WTC11 (cell line): ENCODE measurements at regions not wholly inside any gene's neighbourhood (a gene's known extent, or its start where the extent isn't known, plus 50 kb on each side); places are given as distances from the start of the nearest gene placed in this dataset.

Experiments
- ATAC-seq: fragments of 200-7000 bp; cut with Tn5 transposase; 2 replicates; pipeline ENCODE4 v1.10.0; 2021; ENCODE audit warnings: mild to moderate bottlenecking, moderate library complexity
- CTCF ChIA-PET: fragments of 300-600 bp; sonication (Branson Sonifier 250); formaldehyde crosslinking; loops from one replicate; lab custom pipeline; 2021; ENCODE audit warnings: antibody characterized with exemption; lab: Charles Lee
- POLR2A ChIA-PET: fragments of 350-600 bp; sonication (Branson Sonifier 250); formaldehyde crosslinking; loops from one replicate; lab custom pipeline; 2021; ENCODE audit warnings: antibody characterized with exemption; lab: Charles Lee
- DNase-seq: peaks from one replicate; pipeline ENCODE4 v3.0.0; 2021; ENCODE audit warnings: low spot score
- H3K27ac Mint-ChIP-seq: 2 replicates; pipeline ENCODE4 v1.8.0; 2021; ENCODE audit warnings: mixed read lengths
- H3K27me3 Mint-ChIP-seq: 2 replicates; pipeline ENCODE4 v1.8.0; 2021; ENCODE audit warnings: low read depth, mild to moderate bottlenecking, moderate library complexity, mixed read lengths
- H3K36me3 Mint-ChIP-seq: 2 replicates; pipeline ENCODE4 v1.8.0; 2021; ENCODE audit warnings: mixed read lengths
- H3K4me1 Mint-ChIP-seq: 2 replicates; pipeline ENCODE4 v1.8.0; 2022; ENCODE audit warnings: mixed read lengths
- H3K4me3 Mint-ChIP-seq: 2 replicates; pipeline ENCODE4 v1.8.0; 2021; ENCODE audit warnings: mild to moderate bottlenecking, moderate library complexity, mixed read lengths
- H3K9me3 Mint-ChIP-seq: 2 replicates; pipeline ENCODE4 v1.8.0; 2021; ENCODE audit warnings: mixed read lengths
- ARID4B ChIP-seq: sonication (generic); formaldehyde crosslinking; IDR thresholded peaks from 2 replicates; pipeline ENCODE4 v1.8.0; 2023; ENCODE audit warnings: missing genetic modification reagents, mild to moderate bottlenecking, borderline replicate concordance
- CREM ChIP-seq: sonication (generic); formaldehyde crosslinking; IDR thresholded peaks from 2 replicates; pipeline ENCODE4 v1.8.1; 2022; ENCODE audit warnings: mild to moderate bottlenecking, missing genetic modification reagents, moderate library complexity
- ELF4 ChIP-seq: sonication (generic); formaldehyde crosslinking; IDR thresholded peaks from 2 replicates; pipeline ENCODE4 v1.8.1; 2022; ENCODE audit warnings: low read depth, mild to moderate bottlenecking, moderate library complexity, missing genetic modification reagents
- ESRRA ChIP-seq: sonication (generic); formaldehyde crosslinking; IDR thresholded peaks from 2 replicates; pipeline ENCODE4 v1.8.1; 2022; ENCODE audit warnings: mild to moderate bottlenecking, missing genetic modification reagents, borderline replicate concordance
- FOXJ3 ChIP-seq: sonication (generic); formaldehyde crosslinking; IDR thresholded peaks from 2 replicates; pipeline ENCODE4 v1.9.0; 2021; ENCODE audit warnings: missing genetic modification reagents, mild to moderate bottlenecking, borderline replicate concordance
- FOXK1 ChIP-seq: sonication (generic); formaldehyde crosslinking; IDR thresholded peaks from 2 replicates; pipeline ENCODE4 v1.8.0; 2022; ENCODE audit warnings: mild to moderate bottlenecking, moderate library complexity, missing genetic modification reagents
- FOXP4 ChIP-seq: sonication (generic); formaldehyde crosslinking; IDR thresholded peaks from 2 replicates; pipeline ENCODE4 v1.8.0; 2022; ENCODE audit warnings: mild to moderate bottlenecking, missing genetic modification reagents
- IRF1 ChIP-seq: sonication (generic); formaldehyde crosslinking; IDR thresholded peaks from 2 replicates; pipeline ENCODE4 v1.8.0; 2023; ENCODE audit warnings: missing genetic modification reagents
- JAZF1 ChIP-seq: fragments of 250-450 bp; sonication (Bioruptor Pico); IDR thresholded peaks from 2 replicates; pipeline ENCODE4 v1.9.0; 2021; ENCODE audit warnings: moderate library complexity, mild to moderate bottlenecking, inconsistent platforms
- KAT7 ChIP-seq: sonication (generic); formaldehyde crosslinking; IDR thresholded peaks from 2 replicates; pipeline ENCODE4 v1.8.1; 2023; ENCODE audit warnings: missing genetic modification reagents, mild to moderate bottlenecking, borderline replicate concordance
- MLX ChIP-seq: sonication (generic); formaldehyde crosslinking; IDR thresholded peaks from 2 replicates; pipeline ENCODE4 v1.8.1; 2023; ENCODE audit warnings: mild to moderate bottlenecking, missing genetic modification reagents, moderate library complexity
- MYBL2 ChIP-seq: sonication (generic); formaldehyde crosslinking; IDR thresholded peaks from 2 replicates; pipeline ENCODE4 v1.8.1; 2023; ENCODE audit warnings: mild to moderate bottlenecking, moderate library complexity, missing genetic modification reagents
- PREB ChIP-seq: sonication (generic); formaldehyde crosslinking; IDR thresholded peaks from 2 replicates; pipeline ENCODE4 v1.8.1; 2022; ENCODE audit warnings: mild to moderate bottlenecking, missing genetic modification reagents, moderate library complexity, borderline replicate concordance
- PRRX2 ChIP-seq: fragments of 250-450 bp; sonication (Bioruptor Pico); IDR thresholded peaks from 2 replicates; pipeline ENCODE4 v1.8.0; 2021; ENCODE audit warnings: mild to moderate bottlenecking
- SMAD4 ChIP-seq: sonication (generic); formaldehyde crosslinking; IDR thresholded peaks from 2 replicates; pipeline ENCODE4 v1.8.0; 2022; ENCODE audit warnings: mild to moderate bottlenecking, missing genetic modification reagents
- SOX15 ChIP-seq: fragments of 250-450 bp; sonication (Bioruptor Pico); IDR thresholded peaks from 2 replicates; pipeline ENCODE4 v1.9.0; 2021; ENCODE audit warnings: mild to moderate bottlenecking
- TEAD4 ChIP-seq: sonication (generic); formaldehyde crosslinking; IDR thresholded peaks from 2 replicates; pipeline ENCODE4 v1.8.0; 2022; ENCODE audit warnings: mild to moderate bottlenecking, missing genetic modification reagents
- ZNF121 ChIP-seq: sonication (generic); formaldehyde crosslinking; IDR thresholded peaks from 2 replicates; pipeline ENCODE4 v1.8.0; 2023; ENCODE audit warnings: missing genetic modification reagents
- ZNF232 ChIP-seq: sonication (generic); formaldehyde crosslinking; IDR thresholded peaks from 2 replicates; pipeline ENCODE4 v1.8.0; 2022; ENCODE audit warnings: mild to moderate bottlenecking, missing genetic modification reagents
- ZNF317 ChIP-seq: sonication (generic); formaldehyde crosslinking; IDR thresholded peaks from 2 replicates; pipeline ENCODE4 v1.8.1; 2023; ENCODE audit warnings: low read depth, mild to moderate bottlenecking, moderate library complexity, missing genetic modification reagents, borderline replicate concordance
- ZNF396 ChIP-seq: fragments of 250-450 bp; sonication (Bioruptor Pico); IDR thresholded peaks from 2 replicates; pipeline ENCODE4 v1.8.0; 2021; ENCODE audit warnings: mild to moderate bottlenecking, moderate library complexity, borderline replicate concordance
- ZNF532 ChIP-seq: fragments of 250-450 bp; sonication (Bioruptor Pico); IDR thresholded peaks from 2 replicates; pipeline ENCODE4 v1.9.0; 2021; ENCODE audit warnings: mild to moderate bottlenecking, borderline replicate concordance

- no peak for TF ChIP-seq FOXJ3
- TF ChIP-seq, all 79 proteins: peak for 0
Measured at GRCh38 chrX:7447801-7448499, 300.0 kb upstream of the PUDP start (continued).

GRCh38 chrX:7446815-7447214 lies 298.9 kb upstream of the PUDP start:
- Mint-ChIP-seq H3K27ac (no peak overlapping the region), H3K4me3 (no peak overlapping the region), H3K36me3 (no peaks in the 10 kb centered on the region), H3K27me3 (peaks cover 40% of the 10 kb centered on the region), H3K4me1 (peaks cover 7% of the 10 kb centered on the region), H3K9me3 (no peaks in the 10 kb centered on the region)
- no peak for TF ChIP-seq SMAD4 (CRISPR knock-in tag)
- TF ChIP-seq ZNF232 (CRISPR knock-in tag): no peak
- no peak for TF ChIP-seq ZNF532 (CRISPR knock-in tag)
- no peak for TF ChIP-seq TEAD4 (CRISPR knock-in tag)
- TF ChIP-seq SOX15 (CRISPR knock-in tag): no peak
- no peak for TF ChIP-seq PRRX2 (CRISPR knock-in tag)
- no peak for TF ChIP-seq FOXP4 (CRISPR knock-in tag)
- no peak for TF ChIP-seq KAT7 (CRISPR knock-in tag)
- TF ChIP-seq CREM (CRISPR knock-in tag): no peak
- no peak for TF ChIP-seq MYBL2
- TF ChIP-seq PREB (CRISPR knock-in tag): no peak
- no peak for TF ChIP-seq ZNF396
- TF ChIP-seq IRF1 (CRISPR knock-in tag): no peak
- no peak for TF ChIP-seq ZNF121 (CRISPR knock-in tag)
- TF ChIP-seq ZNF317 (CRISPR knock-in tag): no peak
- ChIA-PET CTCF (no interaction called here), POLR2A (no interaction called here)
- DNase-seq (no peak), ATAC-seq (no peak)

GRCh38 chrX:7444967-7445366 lies 297.0 kb upstream of the PUDP start:
- H3K27me3 Mint-ChIP-seq: peaks cover 32% of the 10 kb centered on the region
- no peaks in the 10 kb centered on the region for H3K36me3 Mint-ChIP-seq
- DNase-seq (no peak), ATAC-seq (no peak)
- H3K27ac Mint-ChIP-seq: no peak overlapping the region
- no peak overlapping the region for H3K4me3 Mint-ChIP-seq
- ChIA-PET POLR2A (no interaction called here), CTCF (no interaction called here)
- H3K9me3 Mint-ChIP-seq: no peaks in the 10 kb centered on the region
- peaks cover 7% of the 10 kb centered on the region for H3K4me1 Mint-ChIP-seq
- TF ChIP-seq ARID4B: no peak
- no peak for TF ChIP-seq ELF4 (CRISPR knock-in tag)
- TF ChIP-seq FOXK1 (CRISPR knock-in tag): no peak
- TF ChIP-seq ESRRA: no peak
- TF ChIP-seq JAZF1 (CRISPR knock-in tag): no peak
- TF ChIP-seq MLX (CRISPR knock-in tag): no peak
